ENCODE measurements at regions not wholly inside any gene's neighbourhood (a gene's known extent, or its start where the extent isn't known, plus 50 kb on each side); places are given as distances from the start of the nearest gene placed in this dataset.
A peak's percentile ranks its signal among the peaks of the same experiment; 100 is the strongest.

DNA sequence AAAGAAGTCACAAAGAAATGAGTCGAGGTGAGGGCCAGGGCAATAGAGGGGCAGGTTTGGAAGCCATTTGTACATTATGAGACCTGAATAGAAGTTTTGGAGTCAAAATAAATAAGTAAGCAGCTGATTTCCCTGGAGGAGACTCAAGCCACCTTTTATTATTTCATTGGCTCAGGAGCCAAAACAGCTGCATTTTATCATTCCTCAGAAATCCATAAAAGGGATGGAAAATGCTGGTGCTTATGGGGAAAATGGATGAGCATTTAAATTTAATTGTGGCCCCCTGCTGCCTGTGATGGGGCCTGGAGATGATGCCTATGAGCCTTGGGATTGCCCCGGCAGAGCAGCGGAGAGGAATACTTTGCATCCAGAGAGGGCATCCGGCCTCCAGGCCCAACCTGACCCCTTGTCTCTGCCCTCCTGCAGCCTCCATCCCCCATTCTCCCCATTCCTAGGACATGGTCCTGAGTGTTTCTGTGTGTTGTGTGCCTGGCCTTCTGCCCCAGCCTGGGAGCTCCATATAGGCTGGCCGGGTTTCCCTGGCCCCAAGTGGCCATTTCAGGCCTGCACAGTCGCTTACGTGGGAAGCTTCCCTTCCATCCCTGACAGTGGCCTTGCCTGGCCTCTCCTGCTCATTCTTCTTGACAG, 296.8 kb upstream of the ZMIZ1 start:
- intact Hi-C loops (cut with DNase I): no loop called here
- 81 to 90% (median 84%) methylated on average over 6 to 7 of the region's 7 CpGs for WGBS, 4 donors
- no peak for DNase-seq
- no peaks in the 10 kb centered on the region for H3K36me3 ChIP-seq (replicated peaks in 1 of 2)
- TF ChIP-seq, protein P1, sequence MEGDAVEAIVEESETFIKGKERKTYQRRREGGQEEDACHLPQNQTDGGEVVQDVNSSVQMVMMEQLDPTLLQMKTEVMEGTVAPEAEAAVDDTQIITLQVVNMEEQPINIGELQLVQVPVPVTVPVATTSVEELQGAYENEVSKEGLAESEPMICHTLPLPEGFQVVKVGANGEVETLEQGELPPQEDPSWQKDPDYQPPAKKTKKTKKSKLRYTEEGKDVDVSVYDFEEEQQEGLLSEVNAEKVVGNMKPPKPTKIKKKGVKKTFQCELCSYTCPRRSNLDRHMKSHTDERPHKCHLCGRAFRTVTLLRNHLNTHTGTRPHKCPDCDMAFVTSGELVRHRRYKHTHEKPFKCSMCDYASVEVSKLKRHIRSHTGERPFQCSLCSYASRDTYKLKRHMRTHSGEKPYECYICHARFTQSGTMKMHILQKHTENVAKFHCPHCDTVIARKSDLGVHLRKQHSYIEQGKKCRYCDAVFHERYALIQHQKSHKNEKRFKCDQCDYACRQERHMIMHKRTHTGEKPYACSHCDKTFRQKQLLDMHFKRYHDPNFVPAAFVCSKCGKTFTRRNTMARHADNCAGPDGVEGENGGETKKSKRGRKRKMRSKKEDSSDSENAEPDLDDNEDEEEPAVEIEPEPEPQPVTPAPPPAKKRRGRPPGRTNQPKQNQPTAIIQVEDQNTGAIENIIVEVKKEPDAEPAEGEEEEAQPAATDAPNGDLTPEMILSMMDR (IDR thresholded peaks at IDR 0.05): no peak
- no peak for TF ChIP-seq POLR2A (IDR thresholded peaks at IDR 0.05)
- H3K27ac ChIP-seq: peak overlapping the region in 4 of 5 donors; percentile 24 to 73 (median 65)
- no peak overlapping the region for H3K4me3 ChIP-seq
- no peaks in the 10 kb centered on the region for H3K9me3 ChIP-seq (replicated peaks in 1 of 3)
- H3K27me3 ChIP-seq: no peaks in the 10 kb centered on the region
- peaks cover 7 to 8% of the 10 kb centered on the region in 2 donors for H3K4me1 ChIP-seq (replicated peaks in 1 of 2)

DNA sequence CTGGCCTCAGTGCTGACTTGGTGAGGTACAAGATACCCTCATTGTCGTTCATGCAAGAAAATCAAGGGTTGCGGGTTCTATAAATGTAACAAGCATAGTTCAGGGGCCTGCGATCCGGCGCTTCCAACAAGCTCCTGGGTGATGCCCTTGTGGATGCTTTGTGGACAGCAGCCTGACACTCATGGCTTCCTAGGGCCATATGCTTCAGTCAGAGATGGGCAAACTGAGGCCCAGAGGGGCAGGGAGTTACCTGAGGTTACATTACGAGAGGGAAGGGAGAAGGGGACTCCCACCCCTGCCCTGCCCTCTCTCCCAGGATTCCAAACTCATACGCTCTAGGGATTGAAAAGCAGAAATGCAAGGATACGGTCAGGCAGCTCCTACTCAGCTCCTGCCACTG, 296.3 kb upstream of the ZMIZ1 start:
- H3K4me3 ChIP-seq: no peak overlapping the region
- TF ChIP-seq, protein P1 (IDR thresholded peaks at IDR 0.05): no peak
- no peak for TF ChIP-seq POLR2A (IDR thresholded peaks at IDR 0.05)
- DNase-seq: no peak
- peaks cover 7 to 14% of the 10 kb centered on the region in 2 donors for H3K4me1 ChIP-seq (replicated peaks in 1 of 2)
- H3K9me3 ChIP-seq (replicated peaks in 1 of 3): no peaks in the 10 kb centered on the region
- intact Hi-C loops (cut with DNase I): no loop called here
- 92 to 98% (median 96%) methylated on average over 8 of the region's 8 CpGs for WGBS, 4 donors
- no peaks in the 10 kb centered on the region for H3K27me3 ChIP-seq
- no peaks in the 10 kb centered on the region for H3K36me3 ChIP-seq (replicated peaks in 1 of 2)
- H3K27ac ChIP-seq: peak overlapping the region in 1 of 5 donors; percentile 73

DNA sequence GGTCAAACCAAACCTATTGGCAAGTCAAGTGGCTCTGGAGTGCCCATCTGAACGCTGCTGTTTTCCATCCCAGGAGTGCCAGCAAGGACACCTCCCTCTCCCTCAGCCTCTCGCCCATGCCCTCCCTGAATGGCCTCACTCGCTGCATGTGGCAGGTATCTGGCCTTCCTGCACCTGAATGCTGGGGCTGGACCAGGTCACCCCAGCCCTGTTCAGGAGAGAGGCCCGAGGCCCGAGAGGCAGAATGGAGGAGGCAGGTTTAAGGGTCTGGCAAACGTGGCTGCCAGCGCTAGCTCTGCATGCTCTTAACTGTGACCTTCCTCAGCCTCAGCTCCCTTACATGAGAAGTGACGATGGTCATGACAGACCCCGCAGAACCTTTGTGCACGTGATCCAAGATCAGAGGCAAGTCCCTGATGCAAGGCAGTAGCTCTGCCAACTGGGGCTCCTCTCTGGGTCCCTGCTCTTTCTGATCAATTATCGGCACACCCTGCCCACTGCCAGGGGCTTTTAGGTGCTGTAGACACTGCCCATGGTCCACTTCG, 295.7 kb upstream of the ZMIZ1 start:
- intact Hi-C loops (cut with DNase I): no loop called here
- no peak for DNase-seq
- H3K4me1 ChIP-seq (replicated peaks in 1 of 2): peaks cover 7 to 19% of the 10 kb centered on the region in 2 donors

DNA sequence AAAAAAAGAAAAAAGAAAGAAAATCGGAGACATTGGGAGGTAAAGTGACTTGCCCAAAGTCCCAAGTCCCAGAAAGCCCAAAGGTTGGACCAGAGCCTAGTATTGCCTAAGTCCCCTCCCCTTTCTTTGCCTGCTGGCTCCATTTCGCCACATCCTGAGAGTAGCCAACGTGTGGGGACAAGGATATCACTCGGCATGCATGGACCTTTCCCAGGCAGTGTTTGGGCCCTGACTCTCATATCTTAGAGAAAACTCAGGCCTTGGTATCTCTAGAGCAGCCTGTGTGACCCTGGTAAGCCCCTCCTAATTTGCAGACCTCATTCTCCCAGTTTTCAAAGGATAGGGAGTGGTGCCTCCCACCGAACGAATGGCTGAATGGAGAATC, 294.2 kb upstream of the ZMIZ1 start:
- no peak for TF ChIP-seq POLR2A (IDR thresholded peaks at IDR 0.05)
- TF ChIP-seq, protein P1 (IDR thresholded peaks at IDR 0.05): no peak
- DNase-seq: peak in 1 of 7 donors; percentile 17
- Histone ChIP-seq H3K27me3 (no peaks in the 10 kb centered on the region), H3K9me3 (replicated peaks in 1 of 3) (no peaks in the 10 kb centered on the region), H3K4me1 (replicated peaks in 1 of 2) (peaks cover 7 to 21% of the 10 kb centered on the region in 2 donors), H3K36me3 (replicated peaks in 1 of 2) (no peaks in the 10 kb centered on the region), H3K27ac (peak overlapping the region in 1 of 5 donors; percentile 3), H3K4me3 (no peak overlapping the region)
- intact Hi-C loops (cut with DNase I): no loop called here
- 81 to 88% (median 83%) methylated on average over 4 to 6 of the region's 6 CpGs for WGBS, 4 donors

More for the DNA sequence above, 295.7 kb upstream of the ZMIZ1 start:
- Histone ChIP-seq H3K36me3 (replicated peaks in 1 of 2) (no peaks in the 10 kb centered on the region), H3K4me3 (no peak overlapping the region), H3K27me3 (no peaks in the 10 kb centered on the region), H3K9me3 (replicated peaks in 1 of 3) (no peaks in the 10 kb centered on the region), H3K27ac (no peak overlapping the region)
- WGBS, 4 donors: 91 to 96% (median 94%) methylated on average over 8 to 12 of the region's 12 CpGs
- TF ChIP-seq, protein P1 (IDR thresholded peaks at IDR 0.05): no peak
- no peak for TF ChIP-seq POLR2A (IDR thresholded peaks at IDR 0.05)
